Omental fat pad (tissue), 3 donors: ENCODE measurements at regions not wholly inside any gene's neighbourhood (a gene's known extent, or its start where the extent isn't known, plus 50 kb on each side); places are given as distances from the start of the nearest gene placed in this dataset.

Experiments
- ATAC-seq: fragments of 150-250 bp; one replicate; pipeline ENCODE4 v1.9.1; 2016; ENCODE audit warnings: mild to moderate bottlenecking, moderate library complexity; ENCODE audit not compliant: low FRiP score
- DNase-seq: peaks from one replicate; pipeline ENCODE4 v3.0.0-alpha.2; 2019; ENCODE audit warnings: low spot score
- CTCF ChIP-seq, 3 donors: fragments of 450-650 bp; IDR thresholded peaks; one replicate each; pipeline ENCODE4 v1.5.1; 2016 to 2017; ENCODE audit warnings: antibody characterized with exemption in 3 of 3, mild to moderate bottlenecking in 3 of 3, moderate library complexity in 2 of 3

- DNase-seq = no peak
- no peak for TF ChIP-seq CTCF (IDR thresholded peaks at IDR 0.05)
- no peak for ATAC-seq
Observed at GRCh38 chr7:106957766-106958165, 86.7 kb upstream of the PRKAR2B start.

GRCh38 chr7:106959753-106960152, 84.8 kb upstream of the PRKAR2B start:
- no peak for DNase-seq
- no peak for TF ChIP-seq CTCF (IDR thresholded peaks at IDR 0.05)

GRCh38 chr7:106962751-106963150, 81.8 kb upstream of the PRKAR2B start:
- TF ChIP-seq CTCF (IDR thresholded peaks at IDR 0.05) = no peak
- ATAC-seq (no peak), DNase-seq (no peak)

More at GRCh38 chr7:106959753-106960152, 84.8 kb upstream of the PRKAR2B start:
- no peak for ATAC-seq

GRCh38 chr7:106964466-106964865, 80.0 kb upstream of the PRKAR2B start:
- DNase-seq = no peak
- no peak for ATAC-seq
- TF ChIP-seq CTCF (IDR thresholded peaks at IDR 0.05) = no peak

- ATAC-seq (no peak), DNase-seq (no peak)
- TF ChIP-seq CTCF (IDR thresholded peaks at IDR 0.05) = no peak
Observed at GRCh38 chr7:106965108-106965507, 79.4 kb upstream of the PRKAR2B start.

- no peak for ATAC-seq
- TF ChIP-seq CTCF (IDR thresholded peaks at IDR 0.05) = no peak
Observed at GRCh38 chr7:106966121-106966520, 78.4 kb upstream of the PRKAR2B start.

GRCh38 chr7:106968160-106968559, 76.3 kb upstream of the PRKAR2B start:
- TF ChIP-seq CTCF (IDR thresholded peaks at IDR 0.05) = no peak
- no peak for DNase-seq
- no peak for ATAC-seq

More at GRCh38 chr7:106966121-106966520, 78.4 kb upstream of the PRKAR2B start:
- DNase-seq = no peak
